NCI-H2196 (cell line): ENCODE measurements at regions not wholly inside any gene's neighbourhood (a gene's known extent, or its start where the extent isn't known, plus 50 kb on each side); places are given as distances from the start of the nearest gene placed in this dataset.

Source experiments
- DNase-seq: peaks from one replicate; lab custom pipeline; 2025; ENCODE audit not compliant: unreplicated experiment; lab: John Stamatoyannopoulos, UW

- DNase-seq = no peak
Observed at GRCh38 chr2:239768031-239768790, 256.9 kb downstream of the NDUFA10 start.

DNA sequence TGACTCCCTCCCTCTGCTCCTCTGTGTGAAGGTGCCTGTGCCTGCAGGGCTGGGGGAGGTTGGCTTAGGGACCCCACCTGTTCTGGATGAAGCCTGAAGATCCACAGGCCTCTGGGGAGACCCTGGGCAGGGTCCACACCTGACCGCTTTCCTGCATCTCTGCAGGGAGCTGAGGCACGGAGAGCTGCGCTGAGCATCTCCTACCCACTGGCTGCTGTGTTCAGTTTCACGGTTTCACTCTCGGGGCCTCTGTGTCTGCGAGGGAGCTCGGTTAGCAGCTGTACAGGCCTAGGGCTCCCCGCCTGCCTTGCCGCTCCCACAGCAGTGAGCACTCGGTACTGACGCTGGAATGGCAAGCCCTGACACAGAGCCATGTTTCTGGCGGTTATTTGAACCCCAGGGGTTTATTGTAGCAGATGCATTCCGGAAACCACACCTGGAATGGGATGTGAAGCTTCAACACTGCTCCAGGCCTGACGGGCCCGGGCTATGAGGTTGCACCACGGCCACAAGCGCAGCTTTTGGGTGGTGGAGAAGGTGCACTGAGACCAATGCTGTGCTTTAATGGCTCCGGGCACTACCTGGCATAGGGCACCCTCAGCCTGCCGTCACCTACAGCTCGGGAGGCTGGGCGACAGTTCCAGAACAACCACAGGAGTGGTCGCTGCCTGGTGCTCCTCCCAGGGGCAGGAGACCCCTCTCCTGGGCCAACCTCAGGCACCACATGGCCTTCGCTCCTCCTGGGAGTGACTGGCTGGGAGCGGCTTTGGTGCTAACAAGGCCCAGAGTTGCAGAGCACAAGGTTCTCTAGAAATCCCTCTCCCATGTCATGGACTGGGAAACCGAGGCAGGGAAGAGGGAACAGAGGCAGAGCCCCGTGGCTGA is 257.9 kb downstream of the NDUFA10 start:
- DNase-seq = no peak

GRCh38 chr2:239765911-239766310 is 259.2 kb downstream of the NDUFA10 start:
- no peak for DNase-seq

- DNase-seq = no peak
Observed at GRCh38 chr2:239765076-239765845, 259.9 kb downstream of the NDUFA10 start.

GRCh38 chr2:239763433-239764097 is 261.6 kb downstream of the NDUFA10 start:
- DNase-seq = peak; percentile 36

- peak; percentile 59 for DNase-seq
Observed at GRCh38 chr2:239762655-239763269, 262.4 kb downstream of the NDUFA10 start.

DNA sequence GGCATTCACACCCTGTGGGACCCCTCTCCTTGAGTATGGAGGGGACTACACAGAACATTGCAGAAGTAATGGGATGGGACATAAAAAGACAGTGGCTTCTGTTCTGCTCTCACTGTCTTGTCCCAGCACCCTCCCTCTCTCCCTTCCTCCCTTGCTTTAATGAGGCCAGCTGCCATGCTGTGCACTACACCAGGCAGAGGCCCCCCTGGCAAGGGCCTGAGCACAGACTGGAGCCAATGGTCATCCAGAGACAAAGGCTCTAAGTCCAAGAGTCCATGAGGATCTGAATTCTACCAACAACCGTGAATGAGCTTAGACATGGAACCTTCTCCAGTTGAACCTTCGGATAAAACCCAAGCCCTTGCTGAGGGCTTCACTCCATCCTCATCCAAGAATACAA is 263.0 kb downstream of the NDUFA10 start:
- DNase-seq = no peak

- DNase-seq = no peak
Observed at GRCh38 chr2:239760596-239760995, 264.5 kb downstream of the NDUFA10 start.

DNA sequence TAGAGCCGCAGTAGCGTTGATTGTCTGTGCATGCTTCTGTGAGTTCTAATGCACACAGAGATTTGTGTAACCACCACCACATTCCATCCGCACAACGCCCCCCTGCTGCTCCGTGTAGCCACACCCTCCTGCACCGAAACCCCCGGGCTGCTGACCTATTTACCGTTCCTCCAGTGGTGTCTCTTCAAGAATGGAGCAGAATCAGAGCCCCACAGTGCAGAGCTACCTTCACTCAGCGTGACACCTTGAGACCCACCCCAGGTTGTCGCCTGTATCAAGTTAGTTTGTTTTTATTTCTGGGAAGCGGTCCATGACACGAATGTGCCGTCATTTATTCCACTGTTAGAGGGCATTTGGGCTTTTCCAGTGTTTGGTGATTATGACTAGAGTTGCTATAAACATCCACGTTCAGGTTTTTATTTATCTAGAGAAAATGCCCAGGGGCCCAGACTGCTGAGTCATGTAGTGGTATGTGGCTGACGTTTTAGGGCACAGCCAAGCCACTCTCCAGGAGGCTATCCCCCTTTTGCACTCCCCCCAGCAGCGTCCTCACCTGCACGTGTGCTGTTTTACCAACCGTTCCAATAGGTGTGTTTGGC is 266.8 kb downstream of the NDUFA10 start:
- DNase-seq = no peak

- DNase-seq = no peak
Observed at GRCh38 chr2:239756790-239757760, 268.1 kb downstream of the NDUFA10 start.

- DNase-seq = no peak
Observed at GRCh38 chr2:239756031-239756789, 268.9 kb downstream of the NDUFA10 start.

GRCh38 chr2:239753401-239753837 is 271.7 kb downstream of the NDUFA10 start:
- DNase-seq = no peak

DNA sequence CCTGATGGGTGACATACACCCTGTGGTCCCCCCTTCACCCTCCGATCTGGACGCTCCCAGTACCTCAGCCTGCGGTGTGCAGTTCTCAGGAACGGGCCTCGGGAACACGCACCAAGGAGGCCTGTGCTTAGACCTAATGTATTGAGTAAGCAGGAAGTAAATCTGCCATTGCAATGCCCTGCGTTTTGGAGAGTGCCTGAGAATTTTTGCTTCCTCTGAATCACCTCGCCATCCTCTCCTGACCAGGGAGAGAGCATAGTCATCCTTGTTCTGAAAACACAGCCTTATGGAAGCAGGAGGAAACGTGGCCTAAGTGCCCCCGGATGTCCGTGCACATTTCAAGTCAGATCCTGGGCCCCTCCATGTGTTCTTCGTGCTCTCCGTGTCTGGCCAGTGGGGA is 272.2 kb downstream of the NDUFA10 start:
- no peak for DNase-seq

GRCh38 chr2:239751679-239752355 is 273.3 kb downstream of the NDUFA10 start:
- DNase-seq = no peak

- no peak for DNase-seq
Observed at GRCh38 chr2:239750929-239751678, 274.0 kb downstream of the NDUFA10 start.

DNA sequence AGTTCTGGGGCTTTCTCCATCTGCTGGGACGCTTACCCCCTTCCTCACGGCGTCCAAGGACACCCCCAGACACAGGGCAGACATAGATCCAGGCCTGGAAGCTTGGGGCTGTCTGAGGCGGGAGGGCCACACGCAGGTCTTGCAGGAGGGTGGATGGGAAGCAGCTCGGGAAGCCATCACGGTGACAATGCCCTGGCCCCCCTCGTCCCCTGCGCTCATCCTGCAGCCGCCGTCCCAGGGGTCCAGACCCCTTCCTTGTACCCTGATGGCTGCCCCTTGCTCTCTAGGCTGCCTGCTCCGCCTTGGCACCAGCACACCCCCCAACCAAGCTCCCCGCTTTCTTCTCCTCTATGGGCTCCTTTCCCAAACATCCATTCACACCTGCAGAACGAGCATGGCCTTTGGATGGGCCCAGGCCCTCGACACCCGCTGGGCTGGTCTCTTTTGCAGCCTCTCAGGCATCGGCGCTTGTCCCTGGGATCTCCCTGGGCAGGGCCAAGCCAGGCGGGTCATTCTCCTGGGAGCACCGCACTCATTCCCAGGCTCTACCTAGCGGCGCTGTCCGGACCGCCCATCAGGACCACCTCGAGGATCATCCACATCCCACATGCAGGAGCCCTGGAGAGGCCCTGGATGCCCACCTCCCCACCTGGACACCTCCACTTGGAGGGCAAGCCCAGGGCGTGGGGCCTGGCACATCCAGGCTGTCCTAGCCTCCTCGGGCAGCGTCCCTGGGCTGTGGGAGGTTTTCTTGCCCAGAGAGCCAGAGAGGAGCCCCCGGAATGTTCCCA is 274.9 kb downstream of the NDUFA10 start:
- DNase-seq = no peak
